Peyer's patch (tissue), 4 donors: ENCODE measurements at regions not wholly inside any gene's neighbourhood (a gene's known extent, or its start where the extent isn't known, plus 50 kb on each side); places are given as distances from the start of the nearest gene placed in this dataset.

Experiments used
- CTCF ChIP-seq, 6 experiments: fragments of 450-650 bp in 4 of 6; fragments of 200-600 bp in 2 of 6; sonication (generic) in 1 of 6; IDR thresholded peaks; one replicate each; pipeline ENCODE4 v1.5.1; 2017 to 2019; ENCODE audit warnings: antibody characterized with exemption in 6 of 6, mild to moderate bottlenecking in 3 of 6, moderate library complexity in 1 of 6
- POLR2A ChIP-seq, 2 donors: fragments of 450-650 bp; IDR thresholded peaks; one replicate each; pipeline ENCODE4 v1.5.1; 2017; ENCODE audit warnings: antibody characterized with exemption in 2 of 2, mild to moderate bottlenecking in 2 of 2, moderate library complexity in 2 of 2

- TF ChIP-seq CTCF (IDR thresholded peaks at IDR 0.05): no peak
- no peak for TF ChIP-seq POLR2A (IDR thresholded peaks at IDR 0.05)
Observed at GRCh38 chr14:55798406-55798805, 218.4 kb downstream of the KTN1 start.
